ENCODE measurements at regions not wholly inside any gene's neighbourhood (a gene's known extent, or its start where the extent isn't known, plus 50 kb on each side); places are given as distances from the start of the nearest gene placed in this dataset.

GRCh38 chr12:29880987-29881386 is 97.2 kb upstream of the TMTC1 start:
- DNase-seq (ENCODE audit: low read depth) = no peak

- DNase-seq (ENCODE audit: low read depth) = no peak
Measured at GRCh38 chr12:29879606-29880308, 96.0 kb upstream of the TMTC1 start.

- no peak for DNase-seq (ENCODE audit: low read depth)
Measured at GRCh38 chr12:29869946-29870345, 86.2 kb upstream of the TMTC1 start.

GRCh38 chr12:29867823-29868222 is 84.1 kb upstream of the TMTC1 start:
- DNase-seq (ENCODE audit: low read depth) = no peak

GRCh38 chr12:29863665-29864064 is 79.9 kb upstream of the TMTC1 start:
- DNase-seq (ENCODE audit: low read depth) = no peak

- DNase-seq (ENCODE audit: low read depth) = no peak
Measured at GRCh38 chr12:29858270-29858786, 74.6 kb upstream of the TMTC1 start.

- no peak for DNase-seq (ENCODE audit: low read depth)
Measured at GRCh38 chr12:29847246-29847645, 63.5 kb upstream of the TMTC1 start.

- DNase-seq (ENCODE audit: low read depth) = no peak
Measured at GRCh38 chr12:29844667-29845066, 60.9 kb upstream of the TMTC1 start.

- no peak for DNase-seq (ENCODE audit: low read depth)
Measured at GRCh38 chr12:29843036-29843435, 59.3 kb upstream of the TMTC1 start.

- DNase-seq (ENCODE audit: low read depth) = no peak
Measured at GRCh38 chr12:29838768-29839167, 55.0 kb upstream of the TMTC1 start.
